Bone marrow (tissue), 2 donors: ENCODE measurements at regions not wholly inside any gene's neighbourhood (a gene's known extent, or its start where the extent isn't known, plus 50 kb on each side); places are given as distances from the start of the nearest gene placed in this dataset.
"Not testable (repeated sequence)": the region's sequence is repeated elsewhere in the genome, so short reads cannot be mapped to it uniquely, and the experiment has no call there.

Experiments used
- DNase-seq, 2 donors: peaks; one replicate each; lab custom pipeline; 2025; lab: John Stamatoyannopoulos, UW

GRCh38 chr9:79447762-79448161 is 124.0 kb upstream of the TLE4 start:
- no peak for DNase-seq

GRCh38 chr9:79452265-79452664 is 119.5 kb upstream of the TLE4 start:
- no peak for DNase-seq

GRCh38 chr9:79461712-79462111 is 110.1 kb upstream of the TLE4 start:
- DNase-seq, result peak in 1 of 2 donors; percentile 33

- DNase-seq, result no peak
These were observed 106.6 kb upstream of the TLE4 start for GRCh38 chr9:79465156-79465555.

- no peak for DNase-seq
These were observed 102.6 kb upstream of the TLE4 start for GRCh38 chr9:79469164-79469563.

GRCh38 chr9:79470954-79471353 is 100.8 kb upstream of the TLE4 start:
- DNase-seq, result no peak

- no peak for DNase-seq
These were observed 99.9 kb upstream of the TLE4 start for GRCh38 chr9:79471580-79472543.

- no peak for DNase-seq
These were observed 98.1 kb upstream of the TLE4 start for GRCh38 chr9:79473704-79474103.

GRCh38 chr9:79477241-79477840 is 94.4 kb upstream of the TLE4 start:
- no peak for DNase-seq

- no peak for DNase-seq
These were observed 93.6 kb upstream of the TLE4 start for GRCh38 chr9:79477955-79478771.

- DNase-seq, result no peak
These were observed 91.1 kb upstream of the TLE4 start for GRCh38 chr9:79480639-79481038.

- DNase-seq, result no peak
These were observed 89.8 kb upstream of the TLE4 start for GRCh38 chr9:79481846-79482477.

- no peak for DNase-seq
These were observed 86.5 kb upstream of the TLE4 start for GRCh38 chr9:79485258-79485657.

GRCh38 chr9:79489261-79490000 is 82.3 kb upstream of the TLE4 start:
- DNase-seq, result no peak

- no peak for DNase-seq
These were observed 81.0 kb upstream of the TLE4 start for GRCh38 chr9:79490657-79491248.

GRCh38 chr9:79492092-79493009 is 79.4 kb upstream of the TLE4 start:
- no peak for DNase-seq

- DNase-seq, result not testable (repeated sequence)
These were observed 71.4 kb upstream of the TLE4 start for GRCh38 chr9:79500196-79500864.

GRCh38 chr9:79501546-79501945 is 70.2 kb upstream of the TLE4 start:
- DNase-seq, result no peak

GRCh38 chr9:79507801-79508200 is 64.0 kb upstream of the TLE4 start:
- DNase-seq, result no peak
